GM21529 (cell line): ENCODE measurements at regions not wholly inside any gene's neighbourhood (a gene's known extent, or its start where the extent isn't known, plus 50 kb on each side); places are given as distances from the start of the nearest gene placed in this dataset.

Experiments
- ATAC-seq: cut with Tn5 transposase; IDR thresholded peaks from one replicate; pipeline ENCODE4 v1.9.1; 2021; ENCODE audit not compliant: unreplicated experiment

DNA sequence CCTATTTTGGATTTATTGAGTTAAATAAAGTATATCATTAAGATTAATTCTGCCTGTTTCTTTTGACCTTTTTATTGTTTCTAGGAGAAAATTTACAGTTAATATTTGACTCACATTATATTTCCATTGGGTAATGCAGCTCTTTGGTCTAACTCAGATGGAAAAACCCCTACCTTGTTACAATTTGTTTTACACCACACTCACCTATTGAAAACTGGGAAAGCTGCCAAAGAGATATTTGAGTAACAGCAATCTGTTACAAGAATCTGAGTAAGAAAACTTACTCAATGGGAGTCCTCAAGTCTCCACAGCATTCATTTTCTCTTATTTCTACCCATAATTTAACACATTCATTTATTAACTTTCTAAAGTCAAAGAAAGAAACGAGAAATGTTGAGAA lies 108.0 kb upstream of the TLL1 start:
- no peak for ATAC-seq

DNA sequence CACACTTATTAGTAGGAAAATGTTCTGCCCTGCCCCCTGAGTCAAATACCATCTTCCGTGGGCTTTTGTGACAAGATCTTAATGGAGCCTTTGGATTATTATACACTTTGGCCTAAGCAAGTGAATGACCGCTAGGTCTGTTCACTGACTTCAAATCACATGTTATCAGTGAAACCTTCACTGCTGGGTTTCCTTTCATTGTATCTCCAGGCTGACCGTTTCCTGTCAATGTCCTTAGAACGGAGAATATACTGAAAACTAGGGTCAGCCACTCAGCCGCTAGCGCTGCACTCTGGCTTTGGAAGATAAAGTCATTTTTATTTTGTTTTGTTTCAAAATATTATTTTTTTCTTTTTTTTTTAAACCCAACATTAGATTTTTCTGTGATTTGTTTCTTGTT lies 107.0 kb upstream of the TLL1 start:
- no peak for ATAC-seq

DNA sequence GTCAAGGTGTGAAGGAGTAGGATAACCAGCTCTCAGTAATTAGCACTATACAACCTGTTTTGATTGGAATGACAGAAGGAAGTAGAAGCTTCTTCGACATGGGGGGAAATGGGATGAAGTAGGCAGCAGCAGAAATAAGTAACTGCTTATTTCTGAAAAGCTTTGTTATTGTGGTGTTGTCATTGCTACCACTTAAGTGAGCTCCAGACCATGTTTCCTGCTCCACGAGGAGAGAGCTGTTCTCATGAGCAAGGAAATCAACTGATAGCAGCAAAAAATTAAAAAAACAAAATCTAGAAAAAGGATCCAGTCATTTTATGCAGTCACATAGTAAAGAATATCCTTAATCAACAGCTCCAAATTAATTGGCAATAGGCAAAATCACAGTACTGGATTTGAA lies 106.1 kb upstream of the TLL1 start:
- ATAC-seq: no peak

DNA sequence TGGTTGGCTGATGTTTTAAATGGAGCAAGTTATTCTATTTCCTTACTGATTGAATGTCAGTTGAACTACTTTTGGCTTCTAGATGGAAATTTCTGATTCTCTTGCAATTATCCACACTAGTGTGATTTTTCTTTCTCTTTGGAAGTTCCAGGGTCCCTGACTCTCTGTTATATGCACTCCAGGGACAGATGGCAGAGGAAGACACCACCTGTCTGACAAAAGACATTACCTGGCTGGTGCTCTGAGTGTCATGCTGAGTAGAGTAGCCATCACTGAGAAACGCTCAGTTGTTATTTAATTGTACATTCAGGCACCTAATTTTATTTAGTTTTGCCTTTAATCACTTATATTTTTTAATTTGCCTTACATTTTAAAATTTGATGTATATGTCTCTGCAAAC lies 105.4 kb upstream of the TLL1 start:
- no peak for ATAC-seq

DNA sequence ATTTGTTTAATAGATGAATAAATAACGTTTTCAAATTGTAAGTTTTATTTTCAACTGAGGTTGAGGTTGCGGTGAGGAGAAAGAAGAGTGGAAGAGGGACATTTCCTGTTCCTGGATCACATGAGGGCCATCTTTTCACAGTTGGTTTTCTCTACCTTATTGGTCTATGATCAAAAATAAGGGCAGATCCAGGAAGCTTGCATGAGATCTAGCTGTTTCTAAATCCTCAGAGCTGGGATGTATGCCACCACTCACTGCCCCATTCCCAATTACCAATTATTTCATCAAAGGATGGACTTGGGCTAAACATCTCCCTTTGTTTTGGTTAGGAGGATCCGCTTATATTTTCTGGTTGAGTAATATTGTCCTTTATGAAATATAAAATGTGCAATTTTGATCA lies 104.8 kb upstream of the TLL1 start:
- ATAC-seq: no peak

DNA sequence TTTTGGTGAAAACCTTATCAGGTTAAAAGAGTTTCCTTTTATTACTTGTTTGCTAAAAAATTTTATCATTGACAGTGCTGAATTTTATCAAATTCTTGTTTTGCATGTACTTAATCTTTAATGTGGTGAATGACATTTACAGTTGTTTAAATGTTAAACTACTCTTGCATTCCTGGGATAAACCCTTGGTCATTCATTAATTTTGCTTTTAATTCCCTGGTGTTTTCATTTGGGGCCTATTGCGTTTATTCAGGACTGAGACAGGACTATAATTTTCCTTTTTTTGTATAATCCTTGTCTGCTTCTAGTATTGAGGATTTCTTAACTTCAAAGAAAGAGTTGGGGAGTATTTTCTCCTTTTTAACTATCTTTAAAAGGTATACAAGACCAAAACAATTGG lies 98.7 kb upstream of the TLL1 start:
- no peak for ATAC-seq

DNA sequence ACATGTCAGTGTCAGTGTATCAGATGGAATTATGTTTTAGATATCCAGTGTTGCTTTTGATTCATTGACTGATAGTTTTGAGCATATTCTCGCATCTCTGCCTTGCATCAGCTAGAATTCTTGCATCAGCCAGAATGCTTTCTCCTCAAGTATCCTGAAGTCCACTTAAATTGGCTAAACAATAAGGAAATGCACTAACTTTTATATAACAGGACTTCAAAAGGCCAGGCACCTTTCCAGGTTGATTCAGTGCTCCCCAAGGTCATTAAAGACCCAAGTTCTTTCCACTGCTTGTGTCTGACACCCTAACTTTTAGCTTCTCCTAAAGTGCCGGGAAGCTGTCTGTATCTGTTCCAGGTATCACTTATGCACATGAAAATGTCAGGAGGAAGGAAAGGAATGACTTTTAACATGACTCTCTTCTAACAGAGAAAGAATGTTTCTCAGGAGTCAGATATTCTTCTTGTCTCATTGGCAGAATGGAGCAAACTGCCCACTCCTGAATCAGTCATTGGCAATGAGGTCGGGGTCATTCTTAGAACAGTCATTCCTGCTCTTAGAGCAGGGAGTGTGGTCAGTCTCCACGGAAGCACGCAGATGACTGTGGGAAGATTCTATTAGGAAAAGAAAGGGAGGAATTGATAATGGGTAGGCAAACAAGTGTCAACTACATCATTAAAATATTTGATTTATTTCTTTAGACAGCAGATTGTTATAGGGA lies 92.9 kb upstream of the TLL1 start:
- no peak for ATAC-seq

DNA sequence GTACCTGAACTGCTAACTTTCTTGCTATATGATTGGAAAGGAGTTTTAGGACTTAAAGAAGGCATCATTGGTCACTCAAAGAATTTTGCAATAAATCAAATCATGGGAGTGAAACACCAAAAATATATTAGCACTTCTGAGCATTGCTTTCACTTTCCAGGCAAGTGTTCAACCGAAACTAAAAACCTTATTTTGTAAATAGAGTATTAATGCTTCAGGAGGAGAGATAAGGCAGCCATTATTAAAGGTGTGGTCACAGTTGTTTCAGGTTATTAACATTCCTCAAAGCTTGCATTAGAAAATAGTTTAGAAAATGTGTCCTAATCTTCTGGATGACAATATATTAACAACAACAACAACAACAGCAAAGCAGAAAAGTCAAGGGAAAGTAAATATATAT lies 92.3 kb upstream of the TLL1 start:
- no peak for ATAC-seq

DNA sequence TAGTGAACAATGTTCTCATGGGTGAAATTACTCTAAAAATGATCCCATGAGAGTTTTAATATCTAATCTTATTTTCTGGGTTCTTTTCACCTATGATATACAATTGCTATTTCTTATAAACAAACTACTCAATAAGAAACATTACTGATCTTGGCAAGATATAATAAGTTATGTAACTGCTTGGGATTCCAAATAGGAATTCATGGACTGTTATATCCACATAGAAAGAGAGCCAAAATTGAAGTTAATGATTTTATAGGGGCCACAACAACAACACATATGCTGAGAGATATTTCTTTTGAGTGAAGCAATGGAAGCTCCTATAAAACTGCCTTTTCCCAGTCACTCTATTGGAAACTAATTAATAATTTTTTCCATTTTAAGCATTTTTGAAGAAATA lies 90.4 kb upstream of the TLL1 start:
- ATAC-seq: no peak

DNA sequence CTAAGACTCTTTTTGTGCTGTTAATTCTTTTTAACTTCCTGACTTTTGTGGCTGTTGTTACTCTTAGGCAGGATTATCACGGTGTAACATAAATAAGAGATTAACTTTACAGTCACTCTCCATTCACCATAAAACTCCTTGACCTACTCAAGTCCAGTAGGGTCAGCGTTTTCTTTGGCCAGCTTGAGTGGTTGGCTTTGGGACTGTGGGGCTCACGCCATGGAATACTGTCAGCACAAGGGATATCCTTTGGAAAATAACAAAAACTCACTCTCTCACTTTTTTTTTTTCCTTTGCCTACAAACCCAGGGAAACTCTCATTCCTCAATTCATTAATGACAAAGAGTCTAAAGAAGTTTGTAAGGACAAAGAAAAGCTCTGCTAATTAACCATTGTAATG lies 89.4 kb upstream of the TLL1 start:
- ATAC-seq: no peak

DNA sequence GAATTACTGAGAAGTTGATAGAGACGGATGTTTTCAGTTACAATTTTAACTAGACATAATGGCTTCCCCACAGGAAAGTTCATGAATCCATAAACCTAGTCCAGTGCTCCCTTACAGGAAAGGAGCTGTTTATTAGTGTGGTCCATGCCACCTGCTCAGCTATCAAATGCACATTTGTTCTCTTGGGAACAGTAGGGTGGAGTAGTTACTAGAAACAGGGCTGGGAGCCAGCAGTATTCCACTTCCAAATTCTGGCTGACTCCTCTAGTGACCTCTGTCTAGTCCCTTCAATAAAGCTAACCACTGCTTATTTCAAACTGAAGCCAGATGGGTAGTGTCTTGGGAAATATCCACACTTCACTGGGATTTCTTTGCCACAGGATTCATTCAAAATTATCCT lies 88.4 kb upstream of the TLL1 start:
- ATAC-seq: no peak

DNA sequence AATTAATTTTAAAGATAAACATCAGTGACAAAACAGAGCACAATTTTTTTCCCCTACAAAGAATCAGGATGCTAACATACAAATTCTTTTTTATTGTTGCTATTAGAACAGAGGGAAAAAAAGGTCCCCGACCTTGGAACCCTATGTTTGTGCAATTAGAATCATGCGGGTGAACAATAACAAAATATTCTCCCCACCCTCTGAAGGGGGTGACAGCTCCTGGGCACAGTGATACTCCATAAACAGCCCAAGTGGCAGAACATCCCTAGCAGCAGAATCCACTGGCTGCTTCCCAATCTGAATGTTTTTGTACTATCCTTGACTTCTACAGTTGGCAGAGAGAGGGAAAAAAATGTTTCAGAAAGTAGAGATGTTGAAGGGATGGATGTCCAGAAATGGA lies 87.7 kb upstream of the TLL1 start:
- no peak for ATAC-seq

DNA sequence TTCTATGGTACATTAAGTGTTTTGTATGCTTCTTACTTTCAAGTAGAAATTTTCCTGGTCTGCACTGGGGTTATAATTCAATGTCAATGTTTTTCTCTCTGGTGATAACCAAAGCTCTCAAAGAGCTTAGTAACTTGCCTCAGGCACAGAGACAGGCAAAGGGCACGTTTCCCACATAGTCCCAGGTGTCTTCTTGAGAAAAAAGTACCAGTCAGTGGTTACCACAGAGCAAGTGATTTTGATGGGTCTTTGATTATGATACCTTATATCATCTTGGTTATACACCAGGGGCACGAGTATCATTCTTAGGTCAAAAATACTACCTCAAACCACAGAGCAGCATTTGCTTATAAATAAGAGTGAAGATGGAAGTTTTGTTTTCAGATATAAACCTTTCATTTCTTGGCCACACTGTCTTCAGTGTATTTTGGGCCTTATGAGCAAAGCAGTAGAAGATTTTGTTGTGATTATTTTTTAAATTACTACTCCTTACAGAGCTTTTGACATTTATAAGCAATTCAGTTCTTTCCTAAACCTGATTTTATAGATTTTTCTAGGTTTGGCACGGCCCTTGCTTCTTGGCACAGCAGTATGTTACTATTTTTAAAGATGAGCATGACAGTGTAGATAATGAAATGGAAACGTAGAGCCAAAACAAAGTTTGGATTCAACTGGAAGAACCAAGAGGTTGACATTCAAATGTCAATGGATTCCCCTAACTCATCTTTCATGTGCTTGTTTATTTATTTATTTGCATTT lies 85.3 kb upstream of the TLL1 start:
- no peak for ATAC-seq

DNA sequence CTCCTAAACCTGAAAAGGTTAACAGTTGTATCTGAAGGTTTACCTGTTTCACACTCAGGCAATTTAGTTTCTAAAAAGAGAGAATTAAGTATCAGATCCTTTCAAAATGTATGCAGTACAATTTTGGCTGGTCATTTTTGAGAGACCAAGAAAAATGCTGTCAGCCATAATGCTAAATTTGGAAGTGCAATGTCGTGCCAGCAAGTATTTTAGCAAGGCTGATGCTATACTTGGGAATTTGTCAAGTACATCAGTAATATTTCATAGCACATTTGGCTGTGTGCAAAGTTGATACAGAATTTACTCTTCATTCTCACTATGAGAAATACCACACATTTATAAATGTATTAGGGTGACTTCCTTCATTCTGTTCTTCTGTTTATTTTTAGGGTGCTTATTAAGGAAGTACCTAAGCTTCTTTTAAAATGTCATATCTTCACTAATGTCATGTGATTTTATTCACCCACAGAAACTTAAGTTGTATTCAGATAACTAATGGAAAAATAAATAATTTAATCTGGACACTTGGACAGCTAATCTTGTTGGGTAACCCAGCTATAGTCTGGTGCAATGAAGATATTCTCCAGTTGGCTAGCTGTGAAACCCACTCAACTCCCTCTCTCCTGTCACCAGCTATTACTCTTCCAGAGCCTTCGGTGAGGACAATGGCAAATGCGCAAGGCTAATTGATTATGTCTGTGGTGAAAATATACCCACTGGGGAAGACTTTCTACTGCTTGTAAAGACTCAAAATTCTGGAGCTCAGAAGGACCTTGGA lies 84.2 kb upstream of the TLL1 start:
- no peak for ATAC-seq

DNA sequence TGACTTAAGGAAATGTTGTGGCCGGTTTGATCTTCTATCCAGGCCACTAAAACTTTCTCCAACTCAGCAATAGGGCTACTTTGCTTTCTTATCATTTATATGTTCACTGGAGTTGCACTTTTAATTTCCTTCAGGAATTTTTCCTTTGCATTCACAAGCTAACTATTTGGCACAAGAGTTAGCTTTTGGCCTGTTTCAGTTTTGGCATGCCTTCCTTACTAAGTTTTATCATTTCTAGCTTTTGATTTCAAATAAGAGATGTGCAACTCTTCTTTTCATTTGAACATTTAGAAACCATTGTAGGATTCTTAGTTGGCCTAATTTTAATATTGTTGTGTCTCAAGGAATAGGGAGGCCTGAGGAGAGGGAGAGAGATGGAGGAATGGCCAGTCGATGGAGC lies 79.8 kb upstream of the TLL1 start:
- no peak for ATAC-seq

DNA sequence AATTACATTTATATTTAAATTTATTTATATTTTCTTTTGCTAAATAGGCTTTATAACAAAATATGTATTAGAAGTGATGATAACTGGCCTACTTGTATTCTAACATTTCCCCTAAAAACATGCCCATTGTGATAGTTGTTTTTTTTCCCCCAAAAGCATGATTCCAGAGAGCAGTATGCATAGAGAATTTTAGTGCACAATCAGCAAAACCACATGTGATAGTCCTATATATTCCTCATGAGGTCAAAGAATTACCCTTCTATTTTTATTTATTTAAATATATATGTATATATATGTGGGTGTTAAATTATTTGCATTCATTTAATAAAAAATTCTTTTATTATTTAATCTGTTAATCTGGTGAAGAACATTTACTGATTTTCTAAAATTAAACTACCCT lies 78.2 kb upstream of the TLL1 start:
- no peak for ATAC-seq

DNA sequence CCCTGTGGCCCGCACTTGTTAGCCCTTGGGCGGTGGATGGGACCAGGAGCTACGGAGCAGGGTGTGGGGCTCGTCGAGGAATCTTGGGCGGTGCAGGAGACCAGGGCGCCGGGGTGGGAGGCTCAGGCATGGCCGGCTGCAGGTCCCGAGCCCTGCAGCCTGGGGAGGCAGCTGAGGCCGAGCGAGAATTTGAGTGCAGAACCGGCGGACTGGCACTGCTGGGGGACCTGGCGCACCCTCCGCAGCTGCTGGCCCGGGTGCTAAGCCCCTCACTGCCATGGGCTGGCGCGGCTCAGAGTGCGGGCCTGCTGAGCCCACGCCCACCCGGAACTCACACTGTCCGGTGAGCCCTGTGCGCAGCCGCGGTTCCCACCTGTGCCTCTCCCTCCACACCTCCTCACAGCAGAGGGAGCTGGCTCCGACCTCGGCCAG lies 73.6 kb upstream of the TLL1 start:
- no peak for ATAC-seq

DNA sequence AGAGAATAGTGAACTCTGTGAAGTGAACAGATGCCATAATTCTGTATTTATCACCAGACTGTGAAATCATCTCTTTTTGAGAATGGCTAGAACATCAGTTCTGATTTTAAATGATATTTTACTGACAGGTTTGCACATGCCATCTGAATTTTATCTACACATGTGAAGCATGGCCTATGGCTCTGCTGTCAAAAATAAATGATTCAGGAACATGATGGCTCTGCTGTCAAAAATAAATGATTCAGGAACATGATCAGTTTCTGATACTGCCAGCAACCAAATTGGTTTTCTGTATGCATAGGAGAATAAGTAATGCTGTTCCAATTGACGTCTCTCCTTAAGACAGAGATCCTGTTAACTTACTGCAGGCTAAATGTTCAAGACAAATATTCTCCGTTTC lies 70.6 kb upstream of the TLL1 start:
- no peak for ATAC-seq

DNA sequence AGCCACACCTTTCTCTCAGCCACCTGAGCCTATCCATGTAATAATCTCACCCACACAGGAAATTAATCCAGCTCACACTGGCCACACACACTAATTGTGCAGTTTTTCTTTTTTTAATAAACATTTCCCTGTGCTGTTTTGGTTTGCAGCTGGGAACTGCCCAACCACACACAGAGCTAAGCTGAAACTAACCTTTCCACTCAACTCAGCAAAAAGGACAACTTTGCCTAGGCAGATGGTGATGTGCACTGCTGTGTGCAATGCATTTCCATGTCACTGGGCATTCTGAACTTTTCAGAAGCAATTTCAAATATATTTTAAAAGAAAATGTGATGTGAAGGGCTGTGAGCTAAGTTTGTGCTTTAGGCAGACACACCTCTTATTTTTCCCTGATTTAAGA lies 70.0 kb upstream of the TLL1 start:
- no peak for ATAC-seq

DNA sequence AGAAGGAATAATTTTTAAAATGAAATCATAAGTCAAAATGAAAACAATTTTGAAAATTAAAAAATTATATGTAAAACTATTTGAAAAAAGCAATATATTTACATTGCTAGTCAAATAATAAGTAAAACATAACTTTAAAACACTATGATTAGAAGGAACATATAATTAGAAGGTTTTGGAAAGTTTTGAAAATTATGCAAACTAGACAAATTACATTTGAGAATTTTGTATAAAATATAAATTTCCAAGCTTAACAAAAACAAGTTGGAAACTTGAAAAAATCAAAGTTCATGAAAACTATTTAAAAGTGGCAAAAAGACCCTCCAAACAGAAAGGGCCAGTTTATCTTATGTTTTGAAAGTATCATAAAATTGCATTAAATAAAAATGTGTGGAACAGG lies 67.6 kb upstream of the TLL1 start:
- no peak for ATAC-seq

DNA sequence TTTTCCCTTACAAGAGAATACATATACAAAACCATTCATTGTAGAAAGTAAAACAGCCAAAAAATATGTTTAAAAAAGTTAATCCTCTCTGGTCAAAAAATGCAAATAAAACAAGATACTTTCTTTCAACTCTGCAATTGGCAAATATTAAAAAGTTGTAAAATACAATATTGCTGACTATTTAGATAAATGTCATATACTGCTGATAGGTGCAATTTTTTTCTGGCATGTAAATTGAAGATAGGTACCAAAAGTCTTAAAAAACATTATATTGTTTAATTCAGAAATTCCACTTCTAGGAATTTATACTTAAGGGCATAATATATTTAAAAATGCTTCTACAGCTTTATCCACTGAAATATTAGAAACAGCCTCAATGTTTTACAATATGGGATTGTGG lies 66.4 kb upstream of the TLL1 start:
- no peak for ATAC-seq

DNA sequence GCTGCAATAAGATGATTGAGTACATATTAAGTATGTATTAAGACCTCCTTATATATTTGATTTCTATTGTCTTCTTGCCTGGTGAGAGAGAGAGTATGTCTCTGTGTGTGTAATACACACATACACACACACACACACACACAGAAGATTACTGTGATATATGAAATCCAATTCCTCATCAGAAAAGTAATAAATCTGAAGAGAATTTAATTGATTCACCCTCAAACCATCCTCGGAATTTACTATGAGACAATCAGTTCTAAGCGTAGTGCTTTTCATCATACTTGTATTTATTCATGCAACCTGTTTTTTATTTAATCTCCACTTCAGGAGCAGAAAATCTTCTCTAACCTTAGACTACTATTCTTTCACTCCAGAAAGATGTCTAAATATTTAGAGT lies 62.3 kb upstream of the TLL1 start:
- ATAC-seq: no peak
